ENCODE measurements at regions not wholly inside any gene's neighbourhood (a gene's known extent, or its start where the extent isn't known, plus 50 kb on each side); places are given as distances from the start of the nearest gene placed in this dataset.
"Not testable (repeated sequence)": the region's sequence is repeated elsewhere in the genome, so short reads cannot be mapped to it uniquely, and the experiment has no call there.

DNA sequence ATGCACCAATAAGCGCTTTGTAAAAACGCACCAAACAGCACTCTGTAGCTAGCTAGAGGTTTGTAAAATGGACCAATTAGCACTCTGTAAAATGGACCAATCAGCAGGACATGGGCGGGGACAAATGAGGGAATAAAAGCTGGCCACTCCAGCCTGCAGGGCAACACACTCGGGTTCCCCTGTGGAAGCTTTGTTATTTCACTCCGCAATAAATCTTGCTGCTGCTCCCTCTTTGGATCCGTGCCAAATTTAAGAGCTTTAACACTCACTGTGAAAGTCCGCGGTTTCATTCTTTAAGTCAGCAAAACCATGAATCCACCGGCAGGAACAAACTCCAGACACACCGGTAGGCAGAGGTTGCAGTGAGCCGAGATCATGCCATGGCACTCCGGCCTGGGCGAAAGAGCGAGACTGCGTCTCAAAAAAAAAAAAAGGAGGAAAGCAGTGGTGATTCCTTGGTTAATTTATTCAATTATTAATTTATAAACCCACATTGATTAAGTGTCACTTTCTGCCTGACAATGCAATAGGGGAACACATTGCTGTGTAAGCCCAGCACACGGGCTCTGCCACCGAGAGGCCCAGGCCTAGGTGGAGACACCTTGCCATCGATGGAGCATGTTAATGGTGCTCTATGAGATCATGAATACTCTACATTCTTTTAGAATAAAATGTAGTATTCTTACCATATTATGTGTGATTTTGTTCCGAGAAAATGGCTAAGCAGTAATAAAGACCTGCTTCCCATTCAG lies 687.6 kb upstream of the HS6ST1 start:
- DNase-seq, result no peak

- no peak for DNase-seq
These were observed 688.2 kb upstream of the HS6ST1 start for GRCh38 chr2:129006901-129007300.

GRCh38 chr2:129008055-129008880 lies 689.6 kb upstream of the HS6ST1 start:
- no peak for DNase-seq

- no peak for DNase-seq
These were observed 690.4 kb upstream of the HS6ST1 start for GRCh38 chr2:129008881-129009554.

GRCh38 chr2:129009555-129010146 lies 691.0 kb upstream of the HS6ST1 start:
- no peak for DNase-seq

GRCh38 chr2:129010262-129010661 lies 691.6 kb upstream of the HS6ST1 start:
- no peak for DNase-seq

DNA sequence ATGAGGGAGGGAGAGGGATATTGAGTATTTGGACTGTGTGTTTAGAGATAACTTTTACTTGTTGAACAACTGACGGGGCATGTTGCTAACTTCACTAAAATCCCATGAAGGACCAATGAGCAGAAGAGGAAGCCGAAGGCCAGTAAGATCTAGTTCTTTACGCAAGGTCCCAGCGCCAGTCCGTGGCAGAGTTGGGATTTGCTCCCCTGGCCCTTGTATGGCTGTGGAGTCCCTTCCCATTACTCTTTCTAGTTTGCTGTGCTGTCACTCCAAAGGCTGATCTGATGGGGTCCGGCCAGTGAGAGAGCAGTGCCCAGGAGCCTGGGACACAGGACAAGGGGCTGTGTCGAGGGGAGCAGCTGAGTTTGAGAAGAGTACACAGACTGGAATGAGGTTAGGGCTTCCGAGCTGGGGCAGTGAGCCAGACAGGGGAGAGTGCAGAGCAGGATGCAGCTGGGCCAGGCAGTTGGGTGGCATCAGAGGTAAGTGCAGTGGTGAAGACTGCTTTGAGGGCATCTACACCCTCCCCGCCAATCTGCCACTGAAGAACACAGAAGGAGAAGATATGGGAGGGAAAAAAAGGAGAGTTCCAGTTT lies 692.9 kb upstream of the HS6ST1 start:
- no peak for DNase-seq

DNA sequence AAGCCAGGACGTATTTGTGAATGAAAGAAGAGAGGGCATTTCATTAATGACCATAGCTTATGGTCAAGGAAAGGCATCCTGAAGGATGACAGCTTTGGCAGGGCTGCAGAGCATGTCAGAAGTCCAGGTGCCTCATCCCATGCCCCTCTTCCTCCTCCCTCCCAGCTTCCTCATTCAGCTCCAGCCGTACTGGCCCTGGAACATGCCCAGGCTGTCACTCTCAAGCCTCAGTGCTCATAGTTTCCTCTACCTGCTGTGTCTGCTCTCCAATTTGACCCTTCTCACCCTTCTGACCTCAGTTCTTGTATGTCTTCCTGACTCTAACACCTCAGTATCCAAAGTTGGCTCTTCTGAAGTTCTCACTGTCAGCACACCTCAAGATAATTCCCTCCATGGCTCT lies 695.8 kb upstream of the HS6ST1 start:
- DNase-seq, result no peak

DNA sequence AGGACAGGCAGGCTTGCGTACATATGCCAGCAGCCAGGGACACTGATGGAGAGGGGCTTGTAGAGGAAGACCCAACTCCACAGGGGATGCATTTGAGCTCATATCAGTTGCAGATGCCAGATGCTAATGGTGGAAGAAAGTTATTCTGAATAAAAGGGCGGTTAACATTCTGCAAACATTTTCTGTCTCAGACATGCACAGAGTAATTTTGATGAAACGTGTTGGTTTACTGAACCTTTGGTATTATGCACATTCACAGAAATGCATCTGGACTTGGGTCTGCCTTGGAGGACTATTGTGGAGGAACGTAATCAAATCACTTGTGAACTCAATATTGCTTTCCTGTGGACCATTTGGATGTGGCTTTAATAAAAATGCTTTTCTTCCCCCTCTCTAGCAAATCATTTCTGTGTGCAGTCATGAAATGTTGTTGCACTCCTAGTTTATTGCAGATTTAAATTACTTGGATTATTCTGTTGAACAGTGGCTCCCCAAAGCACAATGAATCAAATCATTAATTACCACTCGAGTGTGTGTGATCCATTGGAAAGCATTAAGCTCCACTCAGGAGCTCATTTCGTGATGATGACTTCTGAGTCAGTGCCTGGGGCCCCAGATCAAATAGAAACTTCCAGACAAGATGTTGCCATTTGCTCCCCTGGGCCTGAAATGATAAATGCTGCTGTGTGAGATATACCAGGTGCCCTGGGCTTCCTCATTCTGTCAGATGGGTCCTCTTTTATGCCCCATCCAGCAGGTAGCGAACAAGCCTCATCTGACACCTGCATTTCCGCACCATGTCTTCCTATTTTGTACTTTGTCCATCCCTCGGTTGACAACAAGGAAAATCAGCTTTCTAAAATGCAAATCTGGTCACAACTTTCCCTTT lies 697.0 kb upstream of the HS6ST1 start:
- DNase-seq, result no peak

DNA sequence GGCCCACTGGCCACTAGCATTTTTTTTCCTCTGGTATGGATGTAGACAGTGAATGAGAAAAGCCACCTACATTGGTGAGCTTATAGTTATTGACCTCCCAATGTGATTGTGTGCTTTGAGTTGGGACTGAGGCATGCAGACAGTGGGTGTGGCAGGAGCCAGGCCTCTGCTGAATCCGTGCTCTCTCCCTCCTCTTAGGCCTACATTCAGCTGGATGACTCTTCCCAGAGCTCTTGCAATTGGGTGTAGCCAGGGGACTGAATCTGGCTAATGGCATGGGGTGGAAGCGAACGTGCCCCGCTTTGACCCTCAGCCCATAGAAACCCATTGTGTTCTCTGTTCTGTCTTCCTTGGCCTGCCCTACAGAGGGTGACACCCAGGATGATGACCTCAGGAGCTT lies 698.3 kb upstream of the HS6ST1 start:
- DNase-seq, result no peak

DNA sequence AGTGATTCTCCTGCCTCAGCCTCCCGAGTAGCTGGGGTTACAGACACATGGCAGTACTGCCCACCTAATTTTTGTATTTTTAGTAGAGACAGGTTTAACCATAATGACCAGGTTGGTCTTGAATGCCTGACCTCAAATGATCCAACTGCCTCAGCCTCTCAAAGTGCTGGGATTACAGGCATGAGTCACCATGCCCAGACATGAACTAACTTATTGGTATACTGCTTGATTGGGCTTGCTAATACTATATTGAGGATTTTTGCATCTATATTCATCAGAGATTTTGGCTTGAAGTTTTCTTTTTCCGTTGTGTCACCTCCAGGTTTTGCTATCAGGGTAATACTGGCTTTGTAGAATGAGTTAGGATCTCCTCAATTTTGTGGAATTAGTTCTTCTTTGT lies 706.1 kb upstream of the HS6ST1 start:
- no peak for DNase-seq

DNA sequence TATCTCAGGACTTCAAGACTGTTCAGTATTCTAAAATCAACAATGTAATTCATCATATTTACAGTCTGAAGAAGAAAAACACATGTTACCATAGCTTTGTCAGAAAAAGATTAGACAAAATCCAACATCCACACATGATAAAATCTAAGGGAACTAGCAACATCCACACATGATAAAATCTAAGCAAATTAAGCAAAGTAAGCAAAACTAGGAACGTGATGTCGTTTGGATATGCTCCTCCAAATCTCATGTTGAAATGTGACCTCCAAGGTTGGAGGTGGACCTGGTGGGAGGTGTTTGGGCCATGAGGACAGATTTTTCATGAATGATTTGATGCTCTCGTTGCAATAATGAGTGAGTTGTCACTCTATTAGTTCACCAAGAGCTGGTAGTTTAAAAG lies 717.3 kb upstream of the HS6ST1 start:
- DNase-seq, result no peak

GRCh38 chr2:129043677-129044076 lies 725.0 kb upstream of the HS6ST1 start:
- not testable (repeated sequence) for DNase-seq

DNA sequence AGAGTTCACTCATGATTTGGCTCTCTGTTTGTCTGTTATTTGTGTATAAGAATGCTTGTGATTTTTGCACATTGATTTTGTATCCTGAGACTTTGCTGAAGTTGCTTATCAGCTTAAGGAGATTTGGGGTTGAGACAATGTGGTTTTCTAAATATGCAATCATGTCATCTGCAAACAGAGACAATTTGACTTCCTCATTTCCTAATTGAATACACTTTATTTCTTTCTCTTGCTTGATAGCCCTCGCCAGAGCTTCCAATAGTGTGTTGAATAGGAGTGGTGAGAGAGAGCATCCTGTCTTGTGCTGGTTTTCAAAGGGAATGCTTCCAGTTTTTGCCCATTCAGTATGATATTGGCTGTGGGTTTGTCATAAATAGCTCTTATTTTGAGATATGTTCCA lies 727.8 kb upstream of the HS6ST1 start:
- DNase-seq, result not testable (repeated sequence)

DNA sequence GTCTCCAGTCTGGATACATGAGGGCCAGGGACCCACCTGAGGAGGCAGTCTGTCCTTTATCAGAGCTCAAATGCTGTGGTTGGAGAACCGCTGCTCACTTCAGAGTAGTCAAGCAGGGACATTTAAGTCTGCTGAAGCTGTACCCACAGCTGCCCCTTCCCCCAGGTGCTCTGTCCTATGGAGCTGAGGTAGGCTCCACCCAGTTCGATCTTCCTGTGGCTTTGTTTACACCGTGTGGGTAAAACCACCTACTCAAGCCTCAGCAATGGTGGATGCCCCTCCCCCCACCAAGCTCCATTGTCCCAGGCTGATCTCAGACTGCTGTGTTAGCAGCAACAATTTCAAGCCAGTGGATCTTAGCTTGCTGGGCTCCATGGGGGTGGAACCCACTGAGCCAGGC lies 731.4 kb upstream of the HS6ST1 start:
- no peak for DNase-seq

DNA sequence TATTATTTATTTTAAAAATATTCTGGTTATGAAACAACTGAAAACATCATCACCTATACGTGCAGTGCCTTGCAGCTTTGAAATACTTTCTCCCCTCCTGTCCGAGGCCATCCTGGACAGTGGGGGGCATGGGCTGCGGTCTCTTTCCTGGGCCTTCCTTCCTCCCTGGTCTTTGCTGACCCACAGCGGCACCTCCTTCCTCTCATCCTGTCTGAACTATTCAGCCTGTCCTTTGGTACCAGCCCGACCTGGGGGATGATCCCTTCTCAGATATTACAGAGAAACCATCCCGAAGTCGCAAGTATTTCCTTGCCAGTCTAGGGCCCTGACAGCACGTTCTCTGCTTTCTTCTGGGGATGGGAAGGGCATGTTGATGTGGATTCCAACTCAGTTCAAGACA lies 736.6 kb upstream of the HS6ST1 start:
- no peak for DNase-seq

- no peak for DNase-seq
These were observed 737.2 kb upstream of the HS6ST1 start for GRCh38 chr2:129055824-129056223.

DNA sequence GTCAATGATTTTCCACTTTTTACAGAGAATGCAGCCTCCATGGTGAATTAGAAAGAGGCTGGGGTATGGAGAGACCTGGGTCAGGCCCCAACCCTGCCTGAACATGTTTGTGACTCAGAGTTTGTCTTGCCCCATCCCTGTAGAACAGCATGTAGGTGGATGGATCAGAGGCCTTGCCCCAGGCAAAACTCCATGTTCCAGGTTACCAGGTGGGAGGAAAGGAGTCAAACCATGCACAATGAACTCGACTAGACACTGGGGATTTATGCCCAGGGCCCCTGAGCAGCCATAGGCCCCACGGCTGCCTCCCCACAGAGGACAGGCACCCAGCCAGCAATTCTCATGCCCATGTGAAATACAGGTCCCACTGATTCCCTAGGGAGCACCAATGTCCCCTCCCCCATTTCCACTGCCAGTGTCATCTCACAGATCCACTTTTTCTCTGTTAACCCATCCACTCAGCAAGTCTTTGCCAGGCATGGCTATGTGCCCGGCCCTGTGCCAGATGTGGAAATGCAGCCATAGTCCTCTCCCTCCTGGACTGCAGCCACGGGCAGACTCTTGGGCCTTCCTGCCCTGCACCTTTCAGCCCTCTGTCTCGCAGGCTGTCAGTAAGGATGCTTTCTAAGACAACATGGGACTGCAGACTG lies 737.8 kb upstream of the HS6ST1 start:
- no peak for DNase-seq

DNA sequence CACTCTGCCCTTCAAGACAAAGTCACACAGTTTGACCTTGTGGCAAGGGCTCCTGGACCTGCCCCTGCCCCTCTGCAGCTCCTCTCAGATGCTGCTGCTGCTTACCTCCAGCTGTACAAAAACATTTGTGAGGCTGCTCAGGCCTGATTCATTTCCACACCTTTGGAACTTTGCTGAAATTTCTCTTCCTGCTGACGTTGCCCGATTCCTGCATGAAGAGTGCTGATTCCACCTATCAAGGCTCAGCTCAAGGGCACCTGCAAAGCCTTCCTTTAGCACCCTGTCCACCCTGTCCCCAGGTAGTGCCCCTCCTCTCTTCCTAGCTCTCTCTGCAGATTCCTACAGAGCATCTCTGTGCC lies 738.3 kb upstream of the HS6ST1 start:
- no peak for DNase-seq

- no peak for DNase-seq
These were observed 740.3 kb upstream of the HS6ST1 start for GRCh38 chr2:129058981-129059380.

GRCh38 chr2:129059476-129059875 lies 740.8 kb upstream of the HS6ST1 start:
- no peak for DNase-seq

All from left hindlimb (tissue), 1 donor.